H54 (cell line): ENCODE measurements at regions not wholly inside any gene's neighbourhood (a gene's known extent, or its start where the extent isn't known, plus 50 kb on each side); places are given as distances from the start of the nearest gene placed in this dataset.
"Not testable (repeated sequence)": the region's sequence is repeated elsewhere in the genome, so short reads cannot be mapped to it uniquely, and the experiment has no call there.

Source experiments
- DNase-seq: peaks from one replicate; pipeline ENCODE4 v3.0.0; 2011; ENCODE audit warnings: low spot score, mixed read lengths; ENCODE audit not compliant: insufficient read length
- FAIRE-seq: peaks from 3 replicates; lab custom pipeline; 2011; peaks lifted over from hg19 to GRCh38; lab: Jason Lieb, UNC
- POLR2A ChIP-seq: IDR thresholded peaks from 2 replicates; pipeline ENCODE4 v1.6.1; 2011; ENCODE audit warnings: low read depth, mild to moderate bottlenecking, low read length

- DNase-seq: no peak
- no peak for TF ChIP-seq POLR2A
- no peak for FAIRE-seq
These were observed 1508.0 kb upstream of the TENM4 start for GRCh38 chr11:80948781-80949180.

- TF ChIP-seq POLR2A: no peak
- DNase-seq (no peak), FAIRE-seq (no peak)
These were observed 1503.9 kb upstream of the TENM4 start for GRCh38 chr11:80944758-80945157.

DNA sequence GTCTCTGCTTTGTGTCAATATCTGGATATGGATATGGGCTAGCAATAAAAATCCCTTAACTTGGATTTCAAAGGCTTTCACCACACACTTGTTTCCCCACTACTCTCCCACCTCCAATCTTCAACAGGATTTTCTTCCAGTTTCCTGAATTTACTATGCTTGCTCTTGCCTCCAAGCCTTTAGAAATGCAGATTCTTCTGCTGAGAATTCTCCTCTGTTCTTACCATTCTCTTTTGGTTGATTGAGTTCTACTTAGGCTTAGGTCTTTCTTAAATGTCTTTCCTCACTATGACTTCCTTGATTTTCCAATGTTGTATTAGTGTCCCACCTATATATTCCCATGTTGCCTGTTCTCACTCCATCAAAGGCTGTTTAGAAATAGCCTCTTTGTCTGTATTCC, 1502.4 kb upstream of the TENM4 start:
- no peak for FAIRE-seq

DNA sequence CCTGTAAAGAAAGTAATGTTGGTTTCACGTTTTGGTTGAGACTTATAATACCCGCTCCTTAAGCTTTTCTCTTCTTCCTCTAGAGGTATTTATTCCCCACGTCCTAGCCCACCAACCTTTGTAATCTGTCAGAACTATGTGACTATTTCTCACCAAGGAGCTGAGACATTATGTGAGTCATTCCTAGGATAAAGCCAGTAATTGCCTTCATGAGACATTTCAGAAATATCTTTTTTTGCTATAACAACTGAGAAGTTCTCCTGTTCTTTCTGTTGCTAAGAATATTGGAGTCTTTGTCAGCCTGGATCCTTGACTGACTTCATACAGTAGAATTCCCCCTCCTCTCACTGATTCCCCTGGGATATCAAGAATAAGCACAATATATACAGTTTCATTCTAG, 1497.0 kb upstream of the TENM4 start:
- DNase-seq (no peak), FAIRE-seq (no peak)
- no peak for TF ChIP-seq POLR2A

More for the DNA sequence above, 1502.4 kb upstream of the TENM4 start:
- TF ChIP-seq POLR2A: no peak
- no peak for DNase-seq

- FAIRE-seq (no peak), DNase-seq (no peak)
- no peak for TF ChIP-seq POLR2A
These were observed 1489.2 kb upstream of the TENM4 start for GRCh38 chr11:80930038-80930437.

GRCh38 chr11:80929031-80929805, 1488.4 kb upstream of the TENM4 start:
- no peak for DNase-seq
- FAIRE-seq: no peak
- TF ChIP-seq POLR2A: no peak

DNA sequence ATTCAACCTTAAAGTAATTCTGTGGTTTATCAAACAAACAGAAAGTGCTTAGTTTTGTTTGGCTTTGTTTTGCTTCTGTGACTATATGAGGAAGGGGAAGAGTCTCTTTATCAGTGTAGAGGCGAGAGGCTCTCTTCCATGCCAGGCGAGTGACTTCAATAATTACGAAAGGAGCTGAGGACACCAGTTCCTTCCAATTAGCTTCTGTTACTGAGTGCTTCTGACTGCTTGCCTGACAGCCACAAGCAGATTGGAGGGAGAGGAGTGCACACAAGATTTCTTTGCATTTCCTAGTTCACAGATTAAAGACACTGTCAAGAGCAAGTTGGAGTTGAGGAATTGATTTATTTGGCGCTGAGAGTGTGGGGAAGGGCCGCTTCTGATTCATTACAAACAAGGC, 1484.5 kb upstream of the TENM4 start:
- FAIRE-seq: no peak
- TF ChIP-seq POLR2A: no peak
- DNase-seq: no peak

- FAIRE-seq, DNase-seq: not testable (repeated sequence)
These were observed 1480.5 kb upstream of the TENM4 start for GRCh38 chr11:80921310-80921709.

DNA sequence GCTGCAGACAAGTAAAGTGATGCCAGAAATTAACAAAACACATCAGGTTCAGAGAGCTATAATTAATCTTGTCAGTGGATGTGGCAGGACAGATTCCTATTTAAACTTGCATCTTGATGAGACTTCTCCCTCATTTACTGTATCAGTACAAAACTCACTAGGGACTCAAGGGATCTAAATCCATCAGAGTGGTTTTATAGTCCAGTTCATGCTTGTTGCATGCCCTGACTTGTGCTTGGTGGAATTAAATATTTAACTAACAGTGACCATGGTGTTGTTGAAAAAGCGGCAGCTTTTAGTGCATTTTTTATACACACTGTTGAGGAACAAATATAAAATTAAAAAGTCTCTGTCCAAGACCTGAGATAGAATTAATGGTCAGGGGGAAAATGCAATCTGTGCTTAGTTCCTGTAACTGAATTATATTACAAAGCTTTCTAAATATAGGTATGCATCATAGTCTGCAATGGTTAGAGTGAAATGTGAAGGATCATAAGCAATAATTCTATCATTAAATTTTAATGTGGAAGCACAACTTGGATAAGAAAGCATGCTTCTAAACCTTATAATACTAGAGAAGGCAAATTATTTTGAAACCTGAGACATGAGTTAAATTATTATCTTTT, 1475.5 kb upstream of the TENM4 start:
- FAIRE-seq: no peak
- DNase-seq: no peak
- no peak for TF ChIP-seq POLR2A

DNA sequence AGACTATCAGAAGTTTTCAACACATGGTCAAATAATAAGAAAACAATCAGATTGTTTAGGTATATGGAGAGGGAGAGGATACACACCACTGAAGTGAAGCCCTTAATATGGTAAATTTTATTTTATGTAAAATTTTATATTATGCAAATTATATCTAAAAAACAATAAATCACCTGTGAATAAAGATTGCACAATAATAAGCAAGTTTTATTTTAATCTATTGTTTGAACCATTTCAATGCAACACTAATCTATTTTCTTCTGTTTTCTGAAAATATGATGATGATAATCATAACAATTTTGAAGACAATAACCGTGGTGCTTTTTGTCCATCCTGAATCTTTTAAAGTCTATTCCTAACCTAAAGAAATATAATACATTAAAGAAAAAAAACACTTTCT, 1473.5 kb upstream of the TENM4 start:
- no peak for TF ChIP-seq POLR2A
- no peak for FAIRE-seq
- no peak for DNase-seq

- no peak for DNase-seq
- FAIRE-seq: no peak
- no peak for TF ChIP-seq POLR2A
These were observed 1470.8 kb upstream of the TENM4 start for GRCh38 chr11:80911666-80912065.

DNA sequence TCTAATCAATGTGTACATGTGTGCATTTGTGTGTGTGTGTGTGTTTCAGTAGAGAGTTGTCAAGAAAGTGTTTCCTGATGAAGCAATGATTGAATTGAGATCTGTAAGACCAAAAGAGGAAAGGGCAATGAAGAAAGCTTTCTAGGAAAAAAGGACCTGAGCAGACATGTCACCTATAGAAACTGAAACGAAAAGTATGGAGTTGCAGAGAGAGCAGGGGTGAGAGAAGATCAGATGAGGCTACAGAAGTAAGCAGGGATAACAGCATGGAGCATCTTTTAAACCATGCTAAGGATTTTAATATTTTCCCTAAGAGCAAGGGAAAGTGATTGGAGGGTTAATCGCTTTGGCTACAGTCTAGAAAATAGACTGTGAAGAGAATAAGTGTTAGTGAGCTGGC, 1459.4 kb upstream of the TENM4 start:
- DNase-seq (no peak), FAIRE-seq (no peak)

DNA sequence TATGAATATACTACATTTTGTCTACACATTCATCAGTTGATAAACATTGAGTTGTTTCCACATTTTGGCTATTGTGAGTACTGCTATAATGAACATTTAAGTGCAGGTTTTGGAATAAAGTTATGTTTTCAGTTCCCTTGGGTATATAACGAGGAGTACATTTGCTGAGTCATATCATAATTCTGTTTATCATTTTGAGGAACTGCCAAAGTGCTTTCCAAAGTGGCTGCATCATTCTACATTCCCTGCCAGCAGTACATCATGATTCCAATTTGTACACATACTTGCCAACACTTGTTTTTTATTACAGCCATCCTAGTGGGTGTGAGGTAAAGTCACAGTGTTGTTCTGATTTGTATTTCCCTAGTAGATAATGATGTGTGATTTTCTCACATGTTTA, 1458.6 kb upstream of the TENM4 start:
- peak; percentile 78 for FAIRE-seq

More for the DNA sequence above, 1459.4 kb upstream of the TENM4 start:
- TF ChIP-seq POLR2A: no peak

DNA sequence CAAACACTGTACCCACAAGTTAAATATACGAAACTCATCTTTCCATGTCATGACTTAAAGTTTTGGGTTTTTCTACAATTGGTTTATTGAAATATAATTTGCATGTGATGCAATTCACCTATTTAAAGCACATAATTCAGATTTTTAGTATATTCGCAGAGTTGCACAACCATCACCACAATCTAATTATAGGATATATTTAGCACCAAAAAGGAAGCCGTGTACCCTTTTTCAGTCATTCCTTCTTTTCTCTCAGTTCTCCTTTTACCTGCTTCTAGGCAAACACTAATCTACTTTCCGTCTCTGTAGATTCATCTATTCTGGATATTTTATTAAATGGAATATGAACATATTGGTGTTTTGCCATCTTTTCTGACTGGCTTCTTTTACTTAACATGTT, 1458.1 kb upstream of the TENM4 start:
- DNase-seq (no peak), FAIRE-seq (no peak)
- TF ChIP-seq POLR2A: no peak

More for the DNA sequence above, 1458.6 kb upstream of the TENM4 start:
- DNase-seq: no peak
- TF ChIP-seq POLR2A: no peak

- no peak for TF ChIP-seq POLR2A
- DNase-seq (no peak), FAIRE-seq (no peak)
These were observed 1445.9 kb upstream of the TENM4 start for GRCh38 chr11:80886684-80887083.
